Calu3 (cell line): ENCODE measurements at regions not wholly inside any gene's neighbourhood (a gene's known extent, or its start where the extent isn't known, plus 50 kb on each side); places are given as distances from the start of the nearest gene placed in this dataset.
"Not testable (repeated sequence)": the region's sequence is repeated elsewhere in the genome, so short reads cannot be mapped to it uniquely, and the experiment has no call there.

Source experiments
- BruUV-seq: library from RNA; stranded (reverse); fragments of 400-500 nt; replicated peaks from 2 replicates; lab custom pipeline; 2021; lab: Mats Ljungman, UMichigan
- CTCF ChIA-PET: fragments of 300-600 bp; sonication (Branson Sonifier 250); formaldehyde crosslinking; loops from one replicate; lab custom pipeline; 2022; ENCODE audit warnings: antibody characterized with exemption; lab: Charles Lee
- DNase-seq: peaks from one replicate; pipeline ENCODE4 v3.0.0; 2022
- H3K27ac Mint-ChIP-seq: one replicate; pipeline ENCODE4 v1.8.0; 2022; ENCODE audit warnings: mixed read lengths; ENCODE audit not compliant: unreplicated experiment
- H3K27me3 Mint-ChIP-seq: one replicate; pipeline ENCODE4 v1.8.0; 2022; ENCODE audit warnings: mixed read lengths; ENCODE audit not compliant: unreplicated experiment
- H3K36me3 Mint-ChIP-seq: one replicate; pipeline ENCODE4 v1.8.0; 2022; ENCODE audit warnings: mild to moderate bottlenecking, moderate library complexity, mixed read lengths; ENCODE audit not compliant: insufficient read depth, unreplicated experiment
- H3K4me1 Mint-ChIP-seq: one replicate; pipeline ENCODE4 v1.8.0; 2022; ENCODE audit warnings: mild to moderate bottlenecking, low read depth, mixed read lengths; ENCODE audit not compliant: unreplicated experiment
- H3K4me3 Mint-ChIP-seq: one replicate; pipeline ENCODE4 v1.8.0; 2022; ENCODE audit warnings: mild to moderate bottlenecking, low read depth, moderate library complexity, mixed read lengths; ENCODE audit not compliant: unreplicated experiment
- H3K9me3 Mint-ChIP-seq: one replicate; pipeline ENCODE4 v1.8.0; 2022; ENCODE audit warnings: low read depth, mixed read lengths; ENCODE audit not compliant: unreplicated experiment
- intact Hi-C: fragments of 100-400 bp; cut with micrococcal nuclease; formaldehyde crosslinking; loops from one replicate; pipeline ENCODE4 v1.10.0; 2022; ENCODE audit not compliant: unreplicated experiment
- TF ChIP-seq, protein P1 (sequence below): fragments of 200-600 bp; IDR thresholded peaks from one replicate; pipeline ENCODE4 v1.8.0; 2022; ENCODE audit warnings: antibody characterized with exemption; ENCODE audit not compliant: unreplicated experiment

GRCh38 chr5:56735849-56736641 is 79.3 kb upstream of the MAP3K1 start:
- intact Hi-C loops, result no loop called here
- H3K27me3 Mint-ChIP-seq, result no peaks in the 10 kb centered on the region

GRCh38 chr5:56734091-56734694 is 81.2 kb upstream of the MAP3K1 start:
- Mint-ChIP-seq H3K27ac (no peak overlapping the region), H3K9me3 (no peaks in the 10 kb centered on the region), H3K4me3 (no peak overlapping the region), H3K27me3 (no peaks in the 10 kb centered on the region), H3K36me3 (no peaks in the 10 kb centered on the region), H3K4me1 (peaks cover 11% of the 10 kb centered on the region)
- DNase-seq, result no peak
- CTCF ChIA-PET, result interaction anchor here (0.7 to 1.1 kb wide), 3 partner anchors 21 to 559 kb away, joined by 3 read pairs; no protein-coding TSS in a partner anchor
- intact Hi-C loops, result no loop called here
- TF ChIP-seq, protein P1, sequence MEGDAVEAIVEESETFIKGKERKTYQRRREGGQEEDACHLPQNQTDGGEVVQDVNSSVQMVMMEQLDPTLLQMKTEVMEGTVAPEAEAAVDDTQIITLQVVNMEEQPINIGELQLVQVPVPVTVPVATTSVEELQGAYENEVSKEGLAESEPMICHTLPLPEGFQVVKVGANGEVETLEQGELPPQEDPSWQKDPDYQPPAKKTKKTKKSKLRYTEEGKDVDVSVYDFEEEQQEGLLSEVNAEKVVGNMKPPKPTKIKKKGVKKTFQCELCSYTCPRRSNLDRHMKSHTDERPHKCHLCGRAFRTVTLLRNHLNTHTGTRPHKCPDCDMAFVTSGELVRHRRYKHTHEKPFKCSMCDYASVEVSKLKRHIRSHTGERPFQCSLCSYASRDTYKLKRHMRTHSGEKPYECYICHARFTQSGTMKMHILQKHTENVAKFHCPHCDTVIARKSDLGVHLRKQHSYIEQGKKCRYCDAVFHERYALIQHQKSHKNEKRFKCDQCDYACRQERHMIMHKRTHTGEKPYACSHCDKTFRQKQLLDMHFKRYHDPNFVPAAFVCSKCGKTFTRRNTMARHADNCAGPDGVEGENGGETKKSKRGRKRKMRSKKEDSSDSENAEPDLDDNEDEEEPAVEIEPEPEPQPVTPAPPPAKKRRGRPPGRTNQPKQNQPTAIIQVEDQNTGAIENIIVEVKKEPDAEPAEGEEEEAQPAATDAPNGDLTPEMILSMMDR, result no peak
- BruUV-seq, result no TSS peak

More at GRCh38 chr5:56735849-56736641, 79.3 kb upstream of the MAP3K1 start:
- Mint-ChIP-seq H3K4me3 (no peak overlapping the region), H3K27ac (no peak overlapping the region), H3K4me1 (peaks cover 11% of the 10 kb centered on the region), H3K36me3 (no peaks in the 10 kb centered on the region), H3K9me3 (peaks cover 2% of the 10 kb centered on the region)
- CTCF ChIA-PET, result no interaction called here
- no TSS peak for BruUV-seq
- TF ChIP-seq, protein P1, result no peak
- DNase-seq, result no peak

DNA sequence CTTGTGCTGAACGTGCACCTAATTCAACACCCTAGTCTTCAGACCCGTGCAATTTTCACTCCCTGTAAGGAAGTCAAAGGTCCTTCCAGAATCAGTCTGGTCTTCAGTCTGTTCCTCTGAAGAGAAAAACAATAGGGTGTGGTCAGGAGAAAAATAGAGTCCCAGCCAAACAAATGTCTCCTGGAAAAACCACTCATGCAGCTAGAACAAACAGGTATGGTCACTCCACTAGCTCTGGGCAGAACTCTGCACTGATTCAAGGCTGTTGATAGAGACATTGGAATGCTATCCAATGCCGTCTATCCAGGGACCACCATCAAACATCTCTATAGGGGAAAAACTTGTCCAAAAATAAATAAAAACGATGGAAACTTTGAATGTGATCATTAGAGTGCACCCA is 81.8 kb upstream of the MAP3K1 start:
- H3K36me3 Mint-ChIP-seq, result no peaks in the 10 kb centered on the region
- no peak overlapping the region for H3K4me3 Mint-ChIP-seq
- H3K4me1 Mint-ChIP-seq, result peaks cover 11% of the 10 kb centered on the region
- intact Hi-C loops, result no loop called here
- H3K9me3 Mint-ChIP-seq, result no peaks in the 10 kb centered on the region
- DNase-seq, result no peak
- TF ChIP-seq, protein P1, result no peak
- CTCF ChIA-PET, result interaction anchor here (0.7 to 1.1 kb wide), 3 partner anchors 20 to 558 kb away, joined by 3 read pairs; no protein-coding TSS in a partner anchor
- BruUV-seq, result no TSS peak
- no peak overlapping the region for H3K27ac Mint-ChIP-seq
- no peaks in the 10 kb centered on the region for H3K27me3 Mint-ChIP-seq

- peaks cover 11% of the 10 kb centered on the region for H3K4me1 Mint-ChIP-seq
- no peak for DNase-seq
- no TSS peak for BruUV-seq
- H3K4me3 Mint-ChIP-seq, result no peak overlapping the region
- H3K9me3 Mint-ChIP-seq, result no peaks in the 10 kb centered on the region
- CTCF ChIA-PET, result interaction anchor here (0.6 to 0.7 kb wide), 2 partner anchors 120 to 199 kb away, joined by 3 to 4 read pairs; no protein-coding TSS in a partner anchor
- no peak overlapping the region for H3K27ac Mint-ChIP-seq
- no peaks in the 10 kb centered on the region for H3K36me3 Mint-ChIP-seq
- intact Hi-C loops, result no loop called here
- TF ChIP-seq, protein P1, result no peak
- H3K27me3 Mint-ChIP-seq, result no peaks in the 10 kb centered on the region
Observed at GRCh38 chr5:56732121-56732520, 83.2 kb upstream of the MAP3K1 start.

DNA sequence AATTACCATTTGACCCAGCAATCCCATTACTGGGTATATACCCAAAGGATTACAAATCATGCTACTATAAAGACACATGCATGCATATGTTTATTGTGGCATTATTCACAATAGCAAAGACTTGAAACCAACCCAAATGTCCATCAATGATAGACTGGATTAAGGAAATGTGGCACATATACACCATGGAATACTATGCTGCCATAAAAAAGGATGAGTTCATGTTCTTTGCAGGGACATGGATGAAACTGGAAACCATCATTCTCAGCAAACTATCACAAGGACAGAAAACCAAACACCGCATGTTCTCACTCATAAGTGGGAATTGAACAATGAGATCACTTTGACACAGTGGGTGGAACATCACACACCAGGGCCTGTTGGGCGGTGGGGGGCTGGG is 83.9 kb upstream of the MAP3K1 start:
- intact Hi-C loops, H3K4me3 Mint-ChIP-seq, DNase-seq, H3K36me3 Mint-ChIP-seq, H3K27me3 Mint-ChIP-seq, H3K27ac Mint-ChIP-seq, H3K9me3 Mint-ChIP-seq, BruUV-seq: not testable (repeated sequence)
- CTCF ChIA-PET, result interaction anchor here (0.6 kb wide), 1 partner anchor 199 kb away, joined by 4 read pairs; no protein-coding TSS in a partner anchor
- peaks cover 11% of the 10 kb centered on the region for H3K4me1 Mint-ChIP-seq
